Erythroblast (primary cell): ENCODE measurements at regions not wholly inside any gene's neighbourhood (a gene's known extent, or its start where the extent isn't known, plus 50 kb on each side); places are given as distances from the start of the nearest gene placed in this dataset.

Experiments
- GATA1 ChIP-seq: IDR thresholded peaks from 2 replicates; pipeline ENCODE4 v1.6.1; 2011; ENCODE audit warnings: low read depth, mild to moderate bottlenecking, control low read depth, low read length, moderate library complexity
- POLR2A ChIP-seq: IDR thresholded peaks from 2 replicates; pipeline ENCODE4 v1.6.1; 2011; ENCODE audit warnings: mild to moderate bottlenecking, low read length

GRCh38 chr1:79777481-79778219 is 771.1 kb upstream of the ADGRL4 start:
- no peak for TF ChIP-seq POLR2A
- no peak for TF ChIP-seq GATA1
